ENCODE measurements at regions not wholly inside any gene's neighbourhood (a gene's known extent, or its start where the extent isn't known, plus 50 kb on each side); places are given as distances from the start of the nearest gene placed in this dataset.
A peak's percentile ranks its signal among the peaks of the same experiment; 100 is the strongest.
"Not testable (repeated sequence)": the region's sequence is repeated elsewhere in the genome, so short reads cannot be mapped to it uniquely, and the experiment has no call there.

DNA sequence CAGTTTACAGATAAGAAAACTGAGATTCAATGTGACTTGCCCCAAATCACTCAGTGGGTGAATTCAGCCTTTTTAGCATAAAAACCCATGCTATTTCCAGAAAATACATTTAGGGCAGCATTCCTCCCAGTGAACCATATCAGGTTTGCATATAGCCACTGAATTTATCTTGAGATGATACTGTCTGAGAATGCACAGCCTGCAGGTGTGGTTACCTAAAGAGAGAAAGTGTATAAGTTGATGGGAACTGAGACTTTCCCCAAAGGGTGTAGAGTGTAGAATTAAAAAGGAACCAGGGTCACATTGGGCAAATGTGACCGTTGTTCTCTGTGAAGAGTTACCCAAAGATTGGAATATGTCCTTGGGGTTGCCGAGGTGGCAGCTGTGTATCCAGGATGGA, 100.0 kb upstream of the PIK3R1 start:
- DNase-seq (ENCODE audit: low read depth in 2 of 2) = no peak

GRCh38 chr5:68114378-68115040, 101.0 kb upstream of the PIK3R1 start:
- peak; percentile 86 to 88 for DNase-seq (ENCODE audit: low read depth in 2 of 2)

DNA sequence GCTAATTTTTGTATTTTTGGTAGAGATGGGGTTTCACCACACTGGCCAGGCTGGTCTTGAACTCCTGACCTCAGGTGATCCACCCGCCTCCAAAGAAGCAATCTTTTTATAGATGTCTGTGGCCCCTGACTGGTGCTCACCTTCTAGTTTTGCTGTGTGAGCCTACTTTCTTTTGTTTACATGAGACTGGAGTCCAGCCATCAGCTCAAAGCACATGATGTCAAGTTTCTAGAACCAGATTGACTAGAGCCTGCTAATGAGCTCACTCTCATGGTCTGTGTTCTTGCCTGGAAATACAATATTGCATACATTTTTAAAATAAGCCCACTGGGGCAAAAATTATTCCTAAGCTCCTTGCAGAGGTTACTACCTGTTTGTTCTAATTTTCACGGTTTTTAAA, 102.9 kb upstream of the PIK3R1 start:
- no peak for DNase-seq (ENCODE audit: low read depth in 2 of 2)

- no peak for DNase-seq (ENCODE audit: low read depth in 2 of 2)
These were observed 104.7 kb upstream of the PIK3R1 start for GRCh38 chr5:68110894-68111293.

DNA sequence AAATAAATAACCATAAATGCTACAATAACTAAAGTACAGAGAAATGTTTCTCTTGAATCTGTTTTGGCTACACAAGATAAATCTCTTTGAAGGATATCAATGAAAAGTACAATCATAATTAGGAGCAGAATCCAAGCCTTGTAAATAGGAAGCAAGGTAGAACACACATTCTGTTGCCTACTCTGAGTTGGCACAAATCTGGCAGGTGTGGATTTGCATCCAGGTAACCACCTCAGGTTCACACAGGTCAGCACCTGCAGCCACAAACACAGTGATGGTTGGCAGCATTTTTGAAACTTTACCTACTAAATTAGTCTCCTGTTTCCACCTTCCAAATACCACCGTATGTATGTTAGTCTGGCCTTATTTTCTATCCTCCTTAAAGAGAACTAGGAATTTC, 105.3 kb upstream of the PIK3R1 start:
- no peak for DNase-seq (ENCODE audit: low read depth in 2 of 2)

DNA sequence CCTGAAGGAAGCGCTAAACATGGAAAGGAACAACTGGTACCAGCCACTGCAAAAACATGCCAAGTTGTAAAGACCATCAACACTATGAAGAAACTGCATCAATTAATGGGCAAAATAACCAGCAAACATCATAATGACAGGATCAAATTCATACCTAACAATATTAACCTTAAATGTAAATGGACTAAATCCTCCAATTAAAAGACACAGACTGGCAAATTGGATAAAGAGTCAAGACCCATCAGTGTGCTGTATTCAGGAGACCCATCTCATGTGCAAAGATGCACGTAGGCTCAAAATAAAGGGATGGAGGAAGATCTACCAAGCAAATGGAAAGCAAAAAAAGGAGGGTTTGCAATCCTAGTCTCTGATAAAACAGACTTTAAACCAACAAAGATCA, 111.3 kb upstream of the PIK3R1 start:
- DNase-seq (ENCODE audit: low read depth in 2 of 2) = not testable (repeated sequence)

GRCh38 chr5:68103297-68103696, 112.3 kb upstream of the PIK3R1 start:
- not testable (repeated sequence) for DNase-seq (ENCODE audit: low read depth in 2 of 2)

- DNase-seq (ENCODE audit: low read depth in 2 of 2) = no peak
These were observed 116.2 kb upstream of the PIK3R1 start for GRCh38 chr5:68099327-68099726.

- no peak for DNase-seq (ENCODE audit: low read depth in 2 of 2)
These were observed 121.9 kb upstream of the PIK3R1 start for GRCh38 chr5:68093455-68094159.

DNA sequence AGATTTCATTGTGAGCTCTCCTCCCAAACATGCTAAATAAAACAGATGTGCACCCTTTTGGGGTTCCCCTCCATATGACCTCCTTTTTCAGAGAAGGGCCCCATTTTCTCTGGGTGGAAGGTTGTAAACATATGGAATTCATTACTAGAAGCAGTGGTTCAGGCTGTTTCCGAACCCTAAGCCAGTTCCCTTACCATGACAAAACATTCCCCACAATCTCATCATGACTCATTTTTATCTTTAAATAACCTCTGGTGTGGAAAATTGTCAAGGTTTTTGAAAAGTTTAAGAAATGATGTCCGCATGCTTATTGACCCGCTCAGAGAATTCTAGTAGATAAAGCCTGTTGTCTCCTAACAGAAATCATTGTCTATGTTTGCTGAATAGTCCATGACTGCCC, 127.3 kb upstream of the PIK3R1 start:
- peak; percentile 81 to 82 for DNase-seq (ENCODE audit: low read depth in 2 of 2)

- DNase-seq (ENCODE audit: low read depth in 2 of 2) = no peak
These were observed 127.7 kb upstream of the PIK3R1 start for GRCh38 chr5:68087866-68088265.

- DNase-seq (ENCODE audit: low read depth in 2 of 2) = peak; percentile 59 to 61
These were observed 128.7 kb upstream of the PIK3R1 start for GRCh38 chr5:68086857-68087256.

GRCh38 chr5:68086439-68086838, 129.1 kb upstream of the PIK3R1 start:
- DNase-seq (ENCODE audit: low read depth in 2 of 2) = no peak

- DNase-seq (ENCODE audit: low read depth in 2 of 2) = no peak
These were observed 131.2 kb upstream of the PIK3R1 start for GRCh38 chr5:68084396-68084795.

- DNase-seq (ENCODE audit: low read depth in 2 of 2) = no peak
These were observed 135.1 kb upstream of the PIK3R1 start for GRCh38 chr5:68080282-68081050.

DNA sequence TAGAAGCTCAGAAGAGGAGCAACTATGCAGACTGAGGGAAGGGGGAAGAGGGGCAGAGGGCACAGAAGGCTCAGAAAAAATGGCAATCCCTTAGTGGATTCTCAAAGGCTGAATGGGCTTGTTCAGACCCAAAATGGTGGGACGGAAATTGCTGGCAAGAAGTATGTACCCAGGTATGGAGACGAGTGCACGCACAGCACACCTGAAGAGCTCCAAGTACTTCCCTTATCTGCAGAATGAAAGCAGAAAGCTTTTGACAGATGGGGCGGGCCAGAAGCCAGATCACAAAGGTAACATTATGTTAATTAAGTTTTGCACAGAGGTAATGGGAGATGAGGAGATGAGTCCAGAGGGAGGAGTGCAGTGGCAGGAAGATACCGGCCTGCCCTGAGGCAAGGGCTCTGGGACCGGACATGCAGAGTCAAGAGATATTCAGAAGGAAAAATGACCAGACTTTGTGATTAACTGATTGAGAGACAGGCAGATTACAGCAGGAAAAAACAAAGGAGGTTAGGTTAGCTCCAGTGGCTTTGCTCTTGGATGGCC, 138.1 kb upstream of the PIK3R1 start:
- no peak for DNase-seq (ENCODE audit: low read depth in 2 of 2)

DNA sequence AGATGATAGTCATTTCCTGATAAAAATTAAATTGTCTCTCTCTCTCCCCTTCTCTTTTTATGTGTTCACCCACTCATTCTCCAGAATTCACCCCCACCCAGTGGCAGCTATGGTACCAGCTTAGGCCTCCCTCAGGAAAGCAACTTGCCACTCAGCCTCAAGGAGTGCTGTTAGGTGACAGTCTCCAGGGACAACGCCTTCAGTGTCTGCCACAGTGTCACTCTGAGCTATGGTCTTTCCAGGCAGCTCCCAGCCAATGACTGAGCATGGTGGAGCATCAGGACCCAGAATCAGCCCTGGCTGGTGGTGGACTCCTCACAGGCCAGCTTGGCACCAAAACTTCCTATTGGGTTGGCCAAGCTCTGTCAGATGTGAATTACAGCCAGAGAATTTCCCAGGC, 140.9 kb upstream of the PIK3R1 start:
- no peak for DNase-seq (ENCODE audit: low read depth in 2 of 2)

DNA sequence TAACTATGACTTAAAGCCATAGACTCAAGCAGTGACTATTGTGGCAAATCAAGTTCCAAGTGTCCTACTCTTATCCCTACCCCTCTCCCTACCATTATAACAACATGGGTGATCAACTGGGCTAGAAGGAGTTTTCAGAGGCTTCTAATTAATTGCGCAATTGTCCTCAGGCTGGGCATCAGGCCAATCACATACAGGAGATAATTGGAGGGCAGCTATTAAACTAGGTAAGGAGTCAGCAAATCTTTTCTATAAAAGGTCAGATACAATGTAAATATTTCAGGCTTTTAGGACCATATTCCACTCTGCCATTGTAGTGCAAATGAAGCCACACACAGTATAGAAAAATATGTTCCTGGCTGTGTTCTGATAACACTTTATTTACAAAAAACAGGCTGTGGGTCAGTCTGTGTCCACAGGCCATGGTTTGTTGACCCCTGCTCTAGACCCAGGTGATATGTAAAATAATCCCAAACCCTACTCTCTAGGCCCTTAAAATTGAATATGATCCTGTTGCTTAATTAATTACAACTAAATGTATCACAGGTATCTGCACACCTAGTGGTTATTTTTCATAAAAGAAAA, 141.4 kb upstream of the PIK3R1 start:
- no peak for DNase-seq (ENCODE audit: low read depth in 2 of 2)

DNA sequence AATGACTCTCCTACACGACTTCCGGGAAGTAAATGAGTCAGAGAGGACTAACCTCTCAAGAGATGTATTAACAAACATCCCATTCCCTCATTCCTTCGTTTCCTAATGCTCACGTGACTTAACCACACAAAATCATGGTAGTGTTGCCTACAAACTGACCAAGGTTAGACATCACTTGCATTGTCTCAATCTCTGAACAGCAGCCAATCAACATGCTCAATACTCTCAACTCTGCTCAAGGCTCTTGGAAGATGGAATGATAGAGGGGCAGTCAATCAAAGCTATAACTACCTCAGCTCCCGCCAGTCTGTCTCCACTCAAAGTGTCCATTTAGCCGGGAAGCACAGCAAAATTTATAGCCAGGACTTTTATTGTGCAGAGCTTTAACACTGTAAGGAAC, 143.8 kb upstream of the PIK3R1 start:
- no peak for DNase-seq (ENCODE audit: low read depth in 2 of 2)

- no peak for DNase-seq (ENCODE audit: low read depth in 2 of 2)
These were observed 144.3 kb upstream of the PIK3R1 start for GRCh38 chr5:68071282-68071632.

GRCh38 chr5:68070591-68071281, 144.8 kb upstream of the PIK3R1 start:
- peak in 1 of 2 experiments; percentile 15 for DNase-seq (ENCODE audit: low read depth in 2 of 2)

All from fibroblast of skin of left quadriceps (primary cell).